Forelimb muscle (tissue), 1 donor: ENCODE measurements at regions not wholly inside any gene's neighbourhood (a gene's known extent, or its start where the extent isn't known, plus 50 kb on each side); places are given as distances from the start of the nearest gene placed in this dataset.

Experiments
- DNase-seq: peaks from one replicate; pipeline ENCODE4 v3.0.0-alpha.2; 2013; ENCODE audit warnings: low read depth

- DNase-seq, result no peak
These were observed 564.9 kb upstream of the ZNF385D start for GRCh38 chr3:22315925-22316324.

- no peak for DNase-seq
These were observed 567.3 kb upstream of the ZNF385D start for GRCh38 chr3:22318325-22318724.

- no peak for DNase-seq
These were observed 568.4 kb upstream of the ZNF385D start for GRCh38 chr3:22319446-22319845.

GRCh38 chr3:22322861-22323260 is 571.9 kb upstream of the ZNF385D start:
- DNase-seq, result no peak

GRCh38 chr3:22326305-22326704 is 575.3 kb upstream of the ZNF385D start:
- no peak for DNase-seq

- no peak for DNase-seq
These were observed 584.0 kb upstream of the ZNF385D start for GRCh38 chr3:22334996-22335395.

- DNase-seq, result no peak
These were observed 598.3 kb upstream of the ZNF385D start for GRCh38 chr3:22349215-22349851.

GRCh38 chr3:22351806-22352205 is 600.8 kb upstream of the ZNF385D start:
- DNase-seq, result no peak

- no peak for DNase-seq
These were observed 602.1 kb upstream of the ZNF385D start for GRCh38 chr3:22353126-22353525.

GRCh38 chr3:22358334-22358733 is 607.3 kb upstream of the ZNF385D start:
- no peak for DNase-seq

GRCh38 chr3:22360164-22360563 is 609.2 kb upstream of the ZNF385D start:
- DNase-seq, result no peak

GRCh38 chr3:22360970-22361369 is 610.0 kb upstream of the ZNF385D start:
- no peak for DNase-seq

GRCh38 chr3:22361521-22361920 is 610.5 kb upstream of the ZNF385D start:
- no peak for DNase-seq

- no peak for DNase-seq
These were observed 613.8 kb upstream of the ZNF385D start for GRCh38 chr3:22364851-22365250.

- no peak for DNase-seq
These were observed 615.8 kb upstream of the ZNF385D start for GRCh38 chr3:22366781-22367180.

GRCh38 chr3:22371036-22371435 is 620.0 kb upstream of the ZNF385D start:
- no peak for DNase-seq

GRCh38 chr3:22371607-22372291 is 620.7 kb upstream of the ZNF385D start:
- no peak for DNase-seq

- no peak for DNase-seq
These were observed 621.5 kb upstream of the ZNF385D start for GRCh38 chr3:22372292-22373062.

GRCh38 chr3:22373182-22373581 is 622.2 kb upstream of the ZNF385D start:
- no peak for DNase-seq

GRCh38 chr3:22373827-22374226 is 622.8 kb upstream of the ZNF385D start:
- no peak for DNase-seq

GRCh38 chr3:22377421-22377820 is 626.4 kb upstream of the ZNF385D start:
- DNase-seq, result no peak

- DNase-seq, result no peak
These were observed 627.9 kb upstream of the ZNF385D start for GRCh38 chr3:22378869-22379268.

GRCh38 chr3:22380253-22380652 is 629.2 kb upstream of the ZNF385D start:
- DNase-seq, result no peak
